ENCODE measurements at regions not wholly inside any gene's neighbourhood (a gene's known extent, or its start where the extent isn't known, plus 50 kb on each side); places are given as distances from the start of the nearest gene placed in this dataset.
A peak's percentile ranks its signal among the peaks of the same experiment; 100 is the strongest.

DNA sequence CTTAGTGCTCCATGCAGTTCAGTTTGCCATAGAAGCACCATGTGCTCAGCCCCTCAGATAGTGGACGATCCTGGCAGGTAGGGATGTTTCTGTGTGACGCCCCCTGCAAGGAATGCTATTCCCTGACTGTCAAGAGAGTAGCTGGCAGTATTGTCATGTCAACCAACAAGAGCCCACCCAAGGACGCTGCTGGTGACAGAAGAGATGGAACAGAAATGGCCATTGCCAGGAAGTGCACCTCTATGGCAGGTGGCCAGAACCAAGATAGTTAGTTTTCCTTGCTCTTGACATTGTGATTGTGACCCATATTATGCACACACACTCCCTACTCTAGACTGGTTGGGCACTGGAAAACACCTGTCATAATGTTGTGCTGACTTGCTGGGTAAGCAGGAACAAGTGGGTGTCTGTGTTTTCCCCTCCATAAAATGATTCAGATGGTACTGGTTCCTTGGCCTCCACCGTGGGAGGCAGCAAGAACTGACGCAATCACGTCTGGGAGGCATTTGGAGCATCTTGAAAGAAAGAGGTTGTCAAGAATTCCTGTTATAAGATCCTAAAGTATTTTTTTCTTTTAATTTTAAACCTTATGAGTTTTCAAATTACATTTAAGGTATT lies 507.9 kb downstream of the MID1IP1 start:
- no peak for FAIRE-seq

DNA sequence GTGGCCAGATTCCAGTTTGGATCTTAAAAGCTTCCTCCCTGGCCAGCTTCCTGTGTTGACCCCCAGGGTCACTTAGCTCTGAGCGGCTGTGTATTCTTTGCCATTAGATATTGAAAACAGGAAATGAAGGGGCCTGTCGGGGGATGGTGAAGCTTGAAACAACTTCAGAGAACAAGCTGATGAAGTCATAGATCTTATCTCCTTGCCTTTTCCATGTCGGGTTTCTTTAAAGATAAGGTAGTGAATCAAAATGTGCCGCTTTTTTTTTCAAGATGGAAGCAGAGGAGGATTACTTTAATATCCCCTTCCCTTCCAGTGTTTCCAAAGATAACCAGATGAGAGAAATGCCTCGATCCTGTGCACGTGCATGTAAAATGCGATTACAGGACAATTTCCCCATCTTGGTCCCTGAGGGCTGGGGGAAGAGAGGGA lies 508.5 kb downstream of the MID1IP1 start:
- peaks cover 1% of the 10 kb centered on the region for H3K27me3 ChIP-seq (ENCODE audit: control insufficient read depth, insufficient read depth, low read length)
- no peak for DNase-seq (ENCODE audit: low read depth)
- H3K36me3 ChIP-seq (ENCODE audit: control insufficient read depth, insufficient read depth, low read length): no peaks in the 10 kb centered on the region
- FAIRE-seq: no peak
- no peak overlapping the region for H3K4me3 ChIP-seq (ENCODE audit: low read depth, low read length)
- TF ChIP-seq, protein P1, sequence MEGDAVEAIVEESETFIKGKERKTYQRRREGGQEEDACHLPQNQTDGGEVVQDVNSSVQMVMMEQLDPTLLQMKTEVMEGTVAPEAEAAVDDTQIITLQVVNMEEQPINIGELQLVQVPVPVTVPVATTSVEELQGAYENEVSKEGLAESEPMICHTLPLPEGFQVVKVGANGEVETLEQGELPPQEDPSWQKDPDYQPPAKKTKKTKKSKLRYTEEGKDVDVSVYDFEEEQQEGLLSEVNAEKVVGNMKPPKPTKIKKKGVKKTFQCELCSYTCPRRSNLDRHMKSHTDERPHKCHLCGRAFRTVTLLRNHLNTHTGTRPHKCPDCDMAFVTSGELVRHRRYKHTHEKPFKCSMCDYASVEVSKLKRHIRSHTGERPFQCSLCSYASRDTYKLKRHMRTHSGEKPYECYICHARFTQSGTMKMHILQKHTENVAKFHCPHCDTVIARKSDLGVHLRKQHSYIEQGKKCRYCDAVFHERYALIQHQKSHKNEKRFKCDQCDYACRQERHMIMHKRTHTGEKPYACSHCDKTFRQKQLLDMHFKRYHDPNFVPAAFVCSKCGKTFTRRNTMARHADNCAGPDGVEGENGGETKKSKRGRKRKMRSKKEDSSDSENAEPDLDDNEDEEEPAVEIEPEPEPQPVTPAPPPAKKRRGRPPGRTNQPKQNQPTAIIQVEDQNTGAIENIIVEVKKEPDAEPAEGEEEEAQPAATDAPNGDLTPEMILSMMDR (IDR thresholded peaks at IDR 0.05; ENCODE audit: insufficient read depth, low read length, severe bottlenecking): no peak

More for the DNA sequence above, 507.9 kb downstream of the MID1IP1 start:
- H3K27me3 ChIP-seq (ENCODE audit: control insufficient read depth, insufficient read depth, low read length): peaks cover 1% of the 10 kb centered on the region
- H3K36me3 ChIP-seq (ENCODE audit: control insufficient read depth, insufficient read depth, low read length): no peaks in the 10 kb centered on the region
- no peak overlapping the region for H3K4me3 ChIP-seq (ENCODE audit: low read depth, low read length)
- TF ChIP-seq, protein P1 (IDR thresholded peaks at IDR 0.05; ENCODE audit: insufficient read depth, low read length, severe bottlenecking): no peak
- DNase-seq (ENCODE audit: low read depth): peak; percentile 19

DNA sequence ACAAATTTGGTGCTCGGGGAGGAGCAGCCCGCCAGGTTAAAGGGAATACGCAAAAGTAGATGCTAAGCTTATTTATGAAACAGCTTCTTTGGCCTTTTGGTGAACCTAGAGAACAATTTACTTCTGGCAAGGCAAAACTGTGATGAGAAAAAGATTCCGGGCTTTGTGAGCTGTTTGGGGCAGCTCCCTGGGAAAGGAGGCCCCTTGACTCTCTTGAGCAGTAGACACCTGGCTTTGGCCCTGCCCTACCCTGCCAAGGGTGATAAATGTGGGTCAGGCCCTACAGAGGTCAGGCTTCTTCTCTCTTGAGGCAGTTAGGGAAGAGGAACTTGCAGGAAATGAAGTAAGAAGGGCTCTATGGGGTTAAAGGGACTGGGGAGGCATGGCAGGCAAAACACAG lies 509.6 kb downstream of the MID1IP1 start:
- TF ChIP-seq, protein P1 (IDR thresholded peaks at IDR 0.05; ENCODE audit: insufficient read depth, low read length, severe bottlenecking): no peak
- H3K4me3 ChIP-seq (ENCODE audit: low read depth, low read length): no peak overlapping the region
- no peaks in the 10 kb centered on the region for H3K36me3 ChIP-seq (ENCODE audit: control insufficient read depth, insufficient read depth, low read length)
- no peak for DNase-seq (ENCODE audit: low read depth)
- FAIRE-seq: no peak
- H3K27me3 ChIP-seq (ENCODE audit: control insufficient read depth, insufficient read depth, low read length): peaks cover 1% of the 10 kb centered on the region

DNA sequence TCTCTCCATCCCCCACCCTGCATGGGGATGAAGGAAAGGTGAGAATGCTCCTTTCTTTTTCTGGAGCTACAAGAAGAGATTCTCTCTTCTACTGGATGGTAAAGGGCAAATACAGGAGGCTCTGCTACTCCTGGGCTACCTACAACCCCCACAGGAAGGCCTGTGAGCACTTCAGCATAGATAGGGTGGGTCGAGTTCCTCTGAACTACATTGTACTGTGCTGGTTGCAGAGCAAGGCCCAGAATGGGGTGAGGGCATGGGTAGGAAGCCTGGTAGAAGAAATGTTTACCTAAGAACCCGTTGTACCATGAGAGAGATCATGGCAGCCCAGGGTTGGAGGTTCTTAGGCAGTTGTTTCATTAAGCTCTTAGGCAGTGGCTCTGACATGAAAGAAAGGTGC lies 510.4 kb downstream of the MID1IP1 start:
- DNase-seq (ENCODE audit: low read depth) (no peak), FAIRE-seq (no peak)
- Histone ChIP-seq H3K4me3 (ENCODE audit: low read depth, low read length) (no peak overlapping the region), H3K27me3 (ENCODE audit: control insufficient read depth, insufficient read depth, low read length) (peaks cover 1% of the 10 kb centered on the region), H3K36me3 (ENCODE audit: control insufficient read depth, insufficient read depth, low read length) (no peaks in the 10 kb centered on the region)
- TF ChIP-seq, protein P1 (IDR thresholded peaks at IDR 0.05; ENCODE audit: insufficient read depth, low read length, severe bottlenecking): no peak

DNA sequence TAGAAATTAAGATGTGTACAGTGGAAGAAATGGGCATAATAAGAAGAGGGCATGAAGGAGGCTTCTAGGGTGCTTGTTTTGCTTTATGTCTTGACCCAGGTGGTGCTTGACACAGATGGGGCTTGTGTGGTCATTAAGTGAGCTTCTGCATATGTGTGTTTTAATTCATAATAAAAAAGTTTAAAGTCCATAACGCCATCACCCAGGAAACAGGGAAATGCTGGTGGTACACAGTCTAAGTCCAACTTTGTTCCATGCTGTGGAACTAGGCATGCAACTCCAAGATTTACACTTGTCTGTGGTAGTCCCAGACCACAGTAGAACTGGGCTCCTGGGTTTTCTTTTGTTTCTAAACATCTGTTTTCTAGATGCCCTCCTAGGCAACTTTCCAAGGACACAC lies 511.9 kb downstream of the MID1IP1 start:
- FAIRE-seq: no peak
- no peak overlapping the region for H3K4me3 ChIP-seq (ENCODE audit: low read depth, low read length)
- H3K36me3 ChIP-seq (ENCODE audit: control insufficient read depth, insufficient read depth, low read length): no peaks in the 10 kb centered on the region
- TF ChIP-seq, protein P1 (IDR thresholded peaks at IDR 0.05; ENCODE audit: insufficient read depth, low read length, severe bottlenecking): no peak
- H3K27me3 ChIP-seq (ENCODE audit: control insufficient read depth, insufficient read depth, low read length): peaks cover 1% of the 10 kb centered on the region
- no peak for DNase-seq (ENCODE audit: low read depth)
